Liver (tissue), 3 donors: ENCODE measurements at regions not wholly inside any gene's neighbourhood (a gene's known extent, or its start where the extent isn't known, plus 50 kb on each side); places are given as distances from the start of the nearest gene placed in this dataset.

Experiments used
- CTCF ChIP-seq: fragments of 150-350 bp; IDR thresholded peaks from 2 replicates; pipeline ENCODE4 v1.5.1; 2017; ENCODE audit warnings: improper control_type of control experiment, low read depth, low read length; ENCODE audit not compliant: missing input control
- EGR1 ChIP-seq, 2 donors: IDR thresholded peaks; 2 replicates each; pipeline ENCODE4 v1.6.1; 2016 to 2018; ENCODE audit warnings: antibody characterized with exemption in 2 of 2, low read depth in 2 of 2
- FOXA1 ChIP-seq: IDR thresholded peaks from 2 replicates; pipeline ENCODE4 v1.6.1; 2016; ENCODE audit warnings: antibody characterized with exemption
- GABPA ChIP-seq, 2 donors: IDR thresholded peaks in 1 of 2; conservative IDR thresholded peaks in 1 of 2; 2 replicates each; pipeline ENCODE4 v1.6.1; 2016; ENCODE audit warnings: antibody characterized with exemption in 2 of 2, mild to moderate bottlenecking in 1 of 2, moderate library complexity in 1 of 2
- JUND ChIP-seq, 2 donors: IDR thresholded peaks; 2 replicates each; pipeline ENCODE4 v1.6.1; 2016; ENCODE audit warnings: antibody characterized with exemption in 2 of 2
- RAD21 ChIP-seq, 2 donors: IDR thresholded peaks; 2 replicates each; pipeline ENCODE4 v1.6.1; 2016; ENCODE audit warnings: antibody characterized with exemption in 2 of 2, mild to moderate bottlenecking in 2 of 2
- REST ChIP-seq: IDR thresholded peaks from 2 replicates; pipeline ENCODE4 v1.6.1; 2016; ENCODE audit warnings: antibody characterized with exemption, mild to moderate bottlenecking
- RXRA ChIP-seq, 2 donors: IDR thresholded peaks; 2 replicates each; pipeline ENCODE4 v1.6.1; 2017 to 2018; ENCODE audit warnings: antibody characterized with exemption in 2 of 2, mild to moderate bottlenecking in 1 of 2
- SP1 ChIP-seq: IDR thresholded peaks from 2 replicates; pipeline ENCODE4 v1.6.1; 2018; ENCODE audit warnings: antibody characterized with exemption, mild to moderate bottlenecking
- TAF1 ChIP-seq: conservative IDR thresholded peaks from 2 replicates; pipeline ENCODE4 v1.6.1; 2016; ENCODE audit warnings: antibody characterized with exemption, mild to moderate bottlenecking
- YY1 ChIP-seq: IDR thresholded peaks from 2 replicates; pipeline ENCODE4 v1.6.1; 2016; ENCODE audit warnings: antibody characterized with exemption, mild to moderate bottlenecking
- ZBTB33 ChIP-seq: IDR thresholded peaks from 2 replicates; pipeline ENCODE4 v1.6.1; 2016; ENCODE audit warnings: antibody characterized with exemption
- donor health status: healthy.
- donor health status: healthy.

- no peak for TF ChIP-seq CTCF
- TF ChIP-seq REST: no peak
- no peak for TF ChIP-seq JUND (IDR thresholded peaks at IDR 0.05)
- TF ChIP-seq RAD21 (IDR thresholded peaks at IDR 0.05): no peak
- no peak for TF ChIP-seq YY1
- TF ChIP-seq SP1: no peak
- no peak for TF ChIP-seq TAF1
- no peak for TF ChIP-seq ZBTB33
- no peak for TF ChIP-seq EGR1 (IDR thresholded peaks at IDR 0.05; ENCODE audit: low read depth in 2 of 2)
- TF ChIP-seq GABPA (IDR thresholded peaks at IDR 0.05 in 1 of 2, conservative IDR thresholded peaks at IDR 0.05 in 1 of 2): no peak
- no peak for TF ChIP-seq RXRA (IDR thresholded peaks at IDR 0.05)
- no peak for TF ChIP-seq FOXA1
Measured at GRCh38 chr6:12534069-12534853, 182.3 kb upstream of the PHACTR1 start.
